ENCODE measurements at regions not wholly inside any gene's neighbourhood (a gene's known extent, or its start where the extent isn't known, plus 50 kb on each side); places are given as distances from the start of the nearest gene placed in this dataset.

- BruUV-seq (replicated peaks): no TSS peak
- peak; percentile 86 for DNase-seq (ENCODE audit: low read depth, low spot score)
- Histone ChIP-seq H4K20me1 (replicated peaks; ENCODE audit: control insufficient read depth, extremely low read depth, insufficient read depth, low read length) (no peaks in the 10 kb centered on the region), H3K4me2 (ENCODE audit: insufficient read depth, low read length) (peak overlapping the region; percentile 83), H3K27ac (ENCODE audit: insufficient read depth, low read depth, low read length) (peak overlapping the region; percentile 91), H3K4me1 (ENCODE audit: control insufficient read depth, extremely low read depth, insufficient read depth, low read length) (peaks cover 46% of the 10 kb centered on the region), H3K79me2 (ENCODE audit: control insufficient read depth, insufficient read depth, low read length) (no peaks in the 10 kb centered on the region), H3K27me3 (ENCODE audit: control insufficient read depth in 2 of 2, insufficient read depth in 2 of 2, low read length in 2 of 2) (no peaks in the 10 kb centered on the region), H3K9me1 (replicated peaks; ENCODE audit: control insufficient read depth, extremely low read depth, insufficient read depth, low read length) (no peaks in the 10 kb centered on the region), H3K9me3 (replicated peaks; ENCODE audit: control insufficient read depth, insufficient read depth, low read length) (no peaks in the 10 kb centered on the region), H3K9ac (replicated peaks; ENCODE audit: extremely low read depth, insufficient read depth, low read length) (peak overlapping the region; percentile 82), H3K4me3 (replicated peaks in 1 of 3; ENCODE audit: insufficient read depth in 1 of 3, low read depth in 1 of 3, low read length in 3 of 3) (peak overlapping the region in 1 of 3 experiments; percentile 36), H2AFZ (ENCODE audit: low read depth, low read length) (no peak overlapping the region), H3K36me3 (ENCODE audit: control insufficient read depth in 2 of 2, extremely low read depth in 1 of 2, insufficient read depth in 2 of 2, low read length in 2 of 2) (no peaks in the 10 kb centered on the region)
- intact Hi-C loops (cut with micrococcal nuclease) (loop anchor here (1.0 to 5.0 kb wide), 6 partner anchors 42 to 394 kb away; no protein-coding TSS in a partner anchor), dilution Hi-C loops (cut with MboI; ENCODE audit: extremely low pct_ligation_motif_present, low sequenced_read_pairs) (no loop called here)
- TF ChIP-seq CTCF (IDR thresholded peaks at IDR 0.05; ENCODE audit: extremely low read depth in 1 of 2, insufficient read depth in 1 of 2, low read depth in 1 of 2, low read length in 2 of 2) (no peak), JUN (IDR thresholded peaks at IDR 0.05; ENCODE audit: borderline replicate concordance, insufficient read depth, insufficient read length, low read depth) (peak; percentile 71), EZH2 (IDR thresholded peaks at IDR 0.05; ENCODE audit: borderline replicate concordance, low read depth, low read length, severe bottlenecking) (no peak), FOS (IDR thresholded peaks at IDR 0.05; ENCODE audit: borderline replicate concordance, insufficient read depth, low read length) (peak; percentile 23), POLR2A (IDR thresholded peaks at IDR 0.05; ENCODE audit: low read depth, low read length) (peak; percentile 52), MYC (IDR thresholded peaks at IDR 0.05; ENCODE audit: low read depth, low read length) (no peak), GATA2 (IDR thresholded peaks at IDR 0.05; ENCODE audit: insufficient read depth, insufficient read length, low read depth, low read length) (peak; percentile 91), POLR2AphosphoS5 (IDR thresholded peaks at IDR 0.05; ENCODE audit: insufficient read depth, low read depth, low read length) (peak; percentile 45)
- TF ChIP-seq, protein P1, sequence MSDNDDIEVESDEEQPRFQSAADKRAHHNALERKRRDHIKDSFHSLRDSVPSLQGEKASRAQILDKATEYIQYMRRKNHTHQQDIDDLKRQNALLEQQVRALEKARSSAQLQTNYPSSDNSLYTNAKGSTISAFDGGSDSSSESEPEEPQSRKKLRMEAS (IDR thresholded peaks at IDR 0.05; ENCODE audit: insufficient read depth, insufficient read length): no peak
- ChIA-PET POLR2A (no interaction called here), CTCF (interaction anchor here (0.8 to 1.8 kb wide), 5 partner anchors 9 to 162 kb away, joined by 3 to 5 read pairs (median 3); no protein-coding TSS in a partner anchor)
- peak; percentile 85 for FAIRE-seq
Measured at GRCh38 chr13:44756276-44756810, 180.2 kb upstream of the TSC22D1 start.
